Spleen (tissue), 7 donors: ENCODE measurements at regions not wholly inside any gene's neighbourhood (a gene's known extent, or its start where the extent isn't known, plus 50 kb on each side); places are given as distances from the start of the nearest gene placed in this dataset.

Experiments
- POLR2A ChIP-seq, 3 donors: fragments of 450-650 bp; IDR thresholded peaks; one replicate each; pipeline ENCODE4 v1.5.1; 2017; ENCODE audit warnings: antibody characterized with exemption in 3 of 3, mild to moderate bottlenecking in 1 of 3
- POLR2AphosphoS5 ChIP-seq, 3 donors: sonication (generic); formaldehyde crosslinking; IDR thresholded peaks; one replicate each; pipeline ENCODE4 v1.5.1; 2017; ENCODE audit warnings: antibody characterized with exemption in 3 of 3
- TF ChIP-seq, protein P1 (sequence below), 11 experiments: fragments of 200-600 bp in 7 of 11; fragments of 450-650 bp in 4 of 11; sonication (generic) in 4 of 11; IDR thresholded peaks in 8 of 11; conservative IDR thresholded peaks in 3 of 11; 1 replicate in 7 of 11; 2 replicates in 4 of 11; pipeline versions ENCODE4 v1.4.0 to v1.8.0; 2016 to 2021; ENCODE audit warnings: antibody characterized with exemption in 11 of 11, inconsistent platforms in 4 of 11, mild to moderate bottlenecking in 1 of 11
- donor health status: DM: no; HTN: no; CAD: no; lungs with moderate emphysema.
- donor health status: DM: no; HTN: no; CAD: no.
- donor health status: DM: no; HTN: no; CAD: no.

DNA sequence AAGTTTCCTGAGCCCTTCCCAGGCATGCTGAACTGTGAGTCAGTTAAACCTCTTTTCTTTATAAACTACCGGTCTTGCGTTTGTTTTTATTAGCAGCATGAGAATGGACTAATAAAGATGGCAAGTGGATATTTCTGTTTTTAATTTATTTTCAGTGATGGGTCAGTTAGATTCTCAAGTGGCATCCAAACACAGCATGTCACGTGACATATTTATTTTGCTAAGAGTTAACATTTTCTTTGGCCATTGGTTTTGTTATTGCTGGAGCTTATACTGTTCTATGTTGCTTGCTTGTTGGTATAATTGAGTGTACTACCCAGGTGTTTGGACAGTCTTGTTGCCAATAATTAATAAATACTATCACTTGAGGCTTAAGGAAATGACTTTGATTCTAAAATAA lies 181.7 kb upstream of the MALRD1 start:
- TF ChIP-seq, protein P1, sequence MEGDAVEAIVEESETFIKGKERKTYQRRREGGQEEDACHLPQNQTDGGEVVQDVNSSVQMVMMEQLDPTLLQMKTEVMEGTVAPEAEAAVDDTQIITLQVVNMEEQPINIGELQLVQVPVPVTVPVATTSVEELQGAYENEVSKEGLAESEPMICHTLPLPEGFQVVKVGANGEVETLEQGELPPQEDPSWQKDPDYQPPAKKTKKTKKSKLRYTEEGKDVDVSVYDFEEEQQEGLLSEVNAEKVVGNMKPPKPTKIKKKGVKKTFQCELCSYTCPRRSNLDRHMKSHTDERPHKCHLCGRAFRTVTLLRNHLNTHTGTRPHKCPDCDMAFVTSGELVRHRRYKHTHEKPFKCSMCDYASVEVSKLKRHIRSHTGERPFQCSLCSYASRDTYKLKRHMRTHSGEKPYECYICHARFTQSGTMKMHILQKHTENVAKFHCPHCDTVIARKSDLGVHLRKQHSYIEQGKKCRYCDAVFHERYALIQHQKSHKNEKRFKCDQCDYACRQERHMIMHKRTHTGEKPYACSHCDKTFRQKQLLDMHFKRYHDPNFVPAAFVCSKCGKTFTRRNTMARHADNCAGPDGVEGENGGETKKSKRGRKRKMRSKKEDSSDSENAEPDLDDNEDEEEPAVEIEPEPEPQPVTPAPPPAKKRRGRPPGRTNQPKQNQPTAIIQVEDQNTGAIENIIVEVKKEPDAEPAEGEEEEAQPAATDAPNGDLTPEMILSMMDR (IDR thresholded peaks at IDR 0.05 in 8 of 11, conservative IDR thresholded peaks at IDR 0.05 in 3 of 11): no peak
- TF ChIP-seq POLR2A (IDR thresholded peaks at IDR 0.05) (no peak), POLR2AphosphoS5 (IDR thresholded peaks at IDR 0.05) (no peak)
